Fibroblast of lung (primary cell): ENCODE measurements at regions not wholly inside any gene's neighbourhood (a gene's known extent, or its start where the extent isn't known, plus 50 kb on each side); places are given as distances from the start of the nearest gene placed in this dataset.

Experiments
- DNase-seq, 2 donors: peaks; one replicate each; pipeline versions ENCODE4 v3.0.0 to v3.0.0-alpha.2; 2010; ENCODE audit warnings: low read depth in 2 of 2
- H2AFZ ChIP-seq: 2 replicates; pipeline ENCODE4 v1.5.1; 2012; ENCODE audit warnings: low read length, control low read depth, inconsistent platforms
- H3K27ac ChIP-seq: 2 replicates; pipeline ENCODE4 v1.5.1; 2011; ENCODE audit warnings: low read length, control low read depth; ENCODE audit not compliant: insufficient read depth
- H3K27me3 ChIP-seq: 2 replicates; pipeline ENCODE4 v1.5.1; 2011; ENCODE audit warnings: mild to moderate bottlenecking, low read length; ENCODE audit not compliant: control insufficient read depth, insufficient read depth
- H3K36me3 ChIP-seq: 2 replicates; pipeline ENCODE4 v1.5.1; 2011; ENCODE audit warnings: low read length; ENCODE audit not compliant: control insufficient read depth, insufficient read depth
- H3K4me1 ChIP-seq: 2 replicates; pipeline ENCODE4 v1.5.1; 2011; ENCODE audit warnings: low read length; ENCODE audit not compliant: control insufficient read depth, insufficient read depth; ENCODE audit errors: extremely low read depth
- H3K4me2 ChIP-seq: 2 replicates; pipeline ENCODE4 v1.5.1; 2011; ENCODE audit warnings: low read length, control low read depth; ENCODE audit not compliant: insufficient read depth; ENCODE audit errors: extremely low read depth
- H3K4me3 ChIP-seq, 4 experiments: fragments of 200-600 bp in 1 of 4; sonication (generic) in 1 of 4; replicated peaks in 1 of 4; 2 replicates each; pipeline ENCODE4 v1.5.1; 2011 to 2016; ENCODE audit warnings: low read length in 4 of 4, low read depth in 3 of 4, mild to moderate bottlenecking in 3 of 4, control low read depth in 2 of 4, inconsistent platforms in 1 of 4, mixed read lengths in 1 of 4; ENCODE audit not compliant: insufficient read depth in 1 of 4; ENCODE audit errors: control extremely low read depth in 1 of 4
- H3K79me2 ChIP-seq: 2 replicates; pipeline ENCODE4 v1.5.1; 2012; ENCODE audit warnings: mild to moderate bottlenecking, low read length, inconsistent platforms; ENCODE audit not compliant: control insufficient read depth, insufficient read depth
- H3K9ac ChIP-seq: 2 replicates; pipeline ENCODE4 v1.5.1; 2011; ENCODE audit warnings: mild to moderate bottlenecking, low read length, control low read depth; ENCODE audit not compliant: insufficient read depth
- H3K9me3 ChIP-seq: 2 replicates; pipeline ENCODE4 v1.5.1; 2012; ENCODE audit warnings: low read depth, low read length; ENCODE audit not compliant: control insufficient read depth, insufficient read depth
- H4K20me1 ChIP-seq: 2 replicates; pipeline ENCODE4 v1.5.1; 2011; ENCODE audit warnings: low read length; ENCODE audit not compliant: control insufficient read depth, insufficient read depth; ENCODE audit errors: extremely low read depth
- CTCF ChIP-seq, 2 donors: IDR thresholded peaks in 1 of 2; conservative IDR thresholded peaks in 1 of 2; 1 replicate in 1 of 2; 2 replicates in 1 of 2; pipeline ENCODE4 v1.5.1; 2011 to 2012; ENCODE audit warnings: low read length in 2 of 2, control low read depth in 1 of 2, inconsistent platforms in 1 of 2, low read depth in 1 of 2, mild to moderate bottlenecking in 1 of 2
- EZH2 ChIP-seq: IDR thresholded peaks from 2 replicates; pipeline ENCODE4 v1.5.1; 2012; ENCODE audit warnings: low read length, control low read depth, mild to moderate bottlenecking; ENCODE audit errors: missing control alignments

- no peak overlapping the region for H3K4me3 ChIP-seq
- no peaks in the 10 kb centered on the region for H4K20me1 ChIP-seq
- H3K4me2 ChIP-seq = no peak overlapping the region
- H3K4me1 ChIP-seq = no peaks in the 10 kb centered on the region
- no peaks in the 10 kb centered on the region for H3K9me3 ChIP-seq
- no peak for DNase-seq
- no peak overlapping the region for H3K9ac ChIP-seq
- H2AFZ ChIP-seq = no peak overlapping the region
- H3K27ac ChIP-seq = no peak overlapping the region
- TF ChIP-seq CTCF (conservative IDR thresholded peaks at IDR 0.05 in 1 of 2, IDR thresholded peaks at IDR 0.05 in 1 of 2; ENCODE audit: low read depth in 1 of 2, low read length in 2 of 2) = no peak
- no peaks in the 10 kb centered on the region for H3K27me3 ChIP-seq
- H3K79me2 ChIP-seq = no peaks in the 10 kb centered on the region
- no peaks in the 10 kb centered on the region for H3K36me3 ChIP-seq
Observed at GRCh38 chr4:4631150-4631549, 89.3 kb upstream of the STX18 start.

- no peak overlapping the region for H2AFZ ChIP-seq
- H3K27ac ChIP-seq = no peak overlapping the region
- H3K9me3 ChIP-seq = no peaks in the 10 kb centered on the region
- no peak overlapping the region for H3K4me3 ChIP-seq
- no peaks in the 10 kb centered on the region for H4K20me1 ChIP-seq
- no peak for DNase-seq
- H3K27me3 ChIP-seq = no peaks in the 10 kb centered on the region
- TF ChIP-seq CTCF (conservative IDR thresholded peaks at IDR 0.05 in 1 of 2, IDR thresholded peaks at IDR 0.05 in 1 of 2; ENCODE audit: low read depth in 1 of 2, low read length in 2 of 2) (no peak), EZH2 (no peak)
- H3K36me3 ChIP-seq = no peaks in the 10 kb centered on the region
- no peak overlapping the region for H3K9ac ChIP-seq
- no peaks in the 10 kb centered on the region for H3K79me2 ChIP-seq
- H3K4me1 ChIP-seq = peaks cover 8% of the 10 kb centered on the region
- no peak overlapping the region for H3K4me2 ChIP-seq
Observed at GRCh38 chr4:4627906-4628305, 86.1 kb upstream of the STX18 start.

- H3K79me2 ChIP-seq = no peaks in the 10 kb centered on the region
- no peaks in the 10 kb centered on the region for H3K9me3 ChIP-seq
- TF ChIP-seq CTCF (conservative IDR thresholded peaks at IDR 0.05 in 1 of 2, IDR thresholded peaks at IDR 0.05 in 1 of 2; ENCODE audit: low read depth in 1 of 2, low read length in 2 of 2) (no peak), EZH2 (no peak)
- H3K4me2 ChIP-seq = no peak overlapping the region
- H2AFZ ChIP-seq = no peak overlapping the region
- peaks cover 8% of the 10 kb centered on the region for H3K4me1 ChIP-seq
- no peaks in the 10 kb centered on the region for H3K36me3 ChIP-seq
- DNase-seq = no peak
- no peak overlapping the region for H3K9ac ChIP-seq
- no peaks in the 10 kb centered on the region for H3K27me3 ChIP-seq
- no peaks in the 10 kb centered on the region for H4K20me1 ChIP-seq
- H3K27ac ChIP-seq = no peak overlapping the region
- H3K4me3 ChIP-seq = no peak overlapping the region
Observed at GRCh38 chr4:4627111-4627510, 85.3 kb upstream of the STX18 start.
